Neural cell (in vitro differentiated cells): ENCODE measurements at regions not wholly inside any gene's neighbourhood (a gene's known extent, or its start where the extent isn't known, plus 50 kb on each side); places are given as distances from the start of the nearest gene placed in this dataset.

Source experiments
- H2AFZ ChIP-seq: fragments of 200-600, 300-800 bp; sonication (generic), shearing (Covaris generic); 2 replicates; pipeline ENCODE4 v1.6.0; 2014; ENCODE audit warnings: low read depth, mild to moderate bottlenecking, antibody characterized with exemption, low read length, moderate library complexity
- H3F3A ChIP-seq: fragments of 200-600 bp; shearing (Covaris generic); 2 replicates; pipeline ENCODE4 v1.6.1; 2016; ENCODE audit warnings: mild to moderate bottlenecking, moderate library complexity, mixed read lengths, antibody characterized with exemption, low read length; ENCODE audit not compliant: insufficient read depth, poor library complexity, severe bottlenecking
- H3K27ac ChIP-seq: fragments of 200-600, 300-800 bp; sonication (generic), shearing (Covaris generic); 2 replicates; pipeline ENCODE4 v1.5.1; 2014; ENCODE audit warnings: mild to moderate bottlenecking, low read length, moderate library complexity
- H3K27me3 ChIP-seq: fragments of 300-800, 200-600 bp; sonication (generic), shearing (Covaris generic); 2 replicates; pipeline ENCODE4 v1.6.0; 2014; ENCODE audit warnings: mild to moderate bottlenecking, low read depth, low read length, moderate library complexity; ENCODE audit not compliant: insufficient read depth
- H3K36me3 ChIP-seq: fragments of 300-800, 200-600 bp; sonication (generic), shearing (Covaris generic); 2 replicates; pipeline ENCODE4 v1.5.1; 2014; ENCODE audit warnings: mild to moderate bottlenecking, antibody characterized with exemption, low read length, moderate library complexity; ENCODE audit not compliant: insufficient read depth
- H3K4me2 ChIP-seq: fragments of 300-800, 200-600 bp; sonication (generic), shearing (Covaris generic); 2 replicates; pipeline ENCODE4 v1.6.0; 2014; ENCODE audit warnings: mild to moderate bottlenecking, low read length
- H3K4me3 ChIP-seq: fragments of 300-800, 200-600 bp; sonication (generic), shearing (Covaris generic); 2 replicates; pipeline ENCODE4 v1.5.1; 2014; ENCODE audit warnings: mild to moderate bottlenecking, low read length, moderate library complexity
- H3K79me2 ChIP-seq: fragments of 200-600 bp; shearing (Covaris generic); replicated peaks from 2 replicates; pipeline ENCODE4 v1.6.0; 2014; ENCODE audit warnings: mild to moderate bottlenecking, low read length, moderate library complexity; ENCODE audit not compliant: insufficient read depth
- H3K9ac ChIP-seq: fragments of 300-800, 200-600 bp; sonication (generic), shearing (Covaris generic); 2 replicates; pipeline ENCODE4 v1.6.1; 2016; ENCODE audit warnings: mild to moderate bottlenecking, low read length, mixed read lengths
- H3K9me2 ChIP-seq: fragments of 200-600 bp; shearing (Covaris generic); 2 replicates; pipeline ENCODE4 v1.6.1; 2016; ENCODE audit warnings: mild to moderate bottlenecking, low read length, mixed read lengths; ENCODE audit not compliant: insufficient read depth
- H3K9me3 ChIP-seq: fragments of 200-600, 300-800 bp; sonication (generic), shearing (Covaris generic); 2 replicates; pipeline ENCODE4 v1.6.1; 2016; ENCODE audit warnings: mild to moderate bottlenecking, mixed run types, low read length, moderate library complexity, mixed read lengths
- H4K20me1 ChIP-seq: fragments of 200-600 bp; shearing (Covaris generic); 2 replicates; pipeline ENCODE4 v1.6.1; 2016; ENCODE audit warnings: mild to moderate bottlenecking, mixed run types; ENCODE audit not compliant: insufficient read depth
- EP300 ChIP-seq: fragments of 450-650 bp; conservative IDR thresholded peaks from 2 replicates; pipeline ENCODE4 v1.6.1; 2014; ENCODE audit warnings: antibody characterized with exemption, mild to moderate bottlenecking, moderate library complexity; ENCODE audit not compliant: poor library complexity, severe bottlenecking
- EZH2 ChIP-seq: fragments of 200-600, 300-800 bp; shearing (Covaris generic), sonication (generic); IDR thresholded peaks from 2 replicates; pipeline ENCODE4 v1.6.1; 2014; ENCODE audit warnings: antibody characterized with exemption, low read length, borderline replicate concordance, mild to moderate bottlenecking; ENCODE audit not compliant: insufficient read depth, poor library complexity, severe bottlenecking
- MXI1 ChIP-seq: fragments of 450-650 bp; conservative IDR thresholded peaks from 2 replicates; pipeline ENCODE4 v1.6.1; 2014; ENCODE audit warnings: antibody characterized with exemption, mild to moderate bottlenecking; ENCODE audit not compliant: poor library complexity, severe bottlenecking
- POLR2AphosphoS5 ChIP-seq: IDR thresholded peaks from 2 replicates; pipeline ENCODE4 v1.6.1; 2012
- RAD21 ChIP-seq: fragments of 450-650 bp; conservative IDR thresholded peaks from 2 replicates; pipeline ENCODE4 v1.6.1; 2014; ENCODE audit warnings: antibody characterized with exemption, mild to moderate bottlenecking, moderate library complexity
- REST ChIP-seq: IDR thresholded peaks from 2 replicates; pipeline ENCODE4 v1.6.1; 2012; ENCODE audit warnings: borderline replicate concordance
- SMC3 ChIP-seq: fragments of 450-650 bp; conservative IDR thresholded peaks from 2 replicates; pipeline ENCODE4 v1.6.1; 2014; ENCODE audit warnings: antibody characterized with exemption, mild to moderate bottlenecking, moderate library complexity; ENCODE audit not compliant: poor library complexity
- TAF1 ChIP-seq: IDR thresholded peaks from 2 replicates; pipeline ENCODE4 v1.6.1; 2012; ENCODE audit warnings: low read depth
- TF ChIP-seq, protein P1 (sequence below): fragments of 450-650 bp; IDR thresholded peaks from 2 replicates; pipeline ENCODE4 v1.5.1; 2014; ENCODE audit warnings: antibody characterized with exemption, mild to moderate bottlenecking, moderate library complexity; ENCODE audit not compliant: poor library complexity, severe bottlenecking

DNA sequence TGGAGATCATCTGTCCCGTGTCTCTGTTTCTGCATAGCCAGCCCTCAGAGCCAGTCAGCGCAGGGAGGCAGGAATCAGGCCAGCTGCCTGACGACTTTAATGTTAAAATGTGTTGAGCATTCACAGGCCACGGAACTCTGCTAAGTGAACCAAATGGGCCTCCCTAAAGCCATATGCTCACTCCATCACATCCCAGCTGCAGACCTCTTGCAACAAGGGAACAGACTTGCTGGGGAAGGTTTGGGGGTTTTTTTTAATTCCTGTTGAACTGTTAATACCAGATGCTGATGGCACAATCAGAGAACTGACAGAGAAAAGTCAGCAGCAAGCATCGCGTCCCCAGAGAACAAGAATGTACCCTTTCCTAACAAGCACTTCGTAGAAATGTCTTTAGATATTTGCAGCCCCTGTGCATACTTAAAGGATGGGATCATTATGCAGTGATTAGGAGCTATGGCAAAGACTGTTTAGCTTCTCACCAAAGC is 900.4 kb upstream of the AUTS2 start:
- no peaks in the 10 kb centered on the region for H3K27me3 ChIP-seq
- H3K4me3 ChIP-seq = no peak overlapping the region
- no peak overlapping the region for H3K9ac ChIP-seq
- no peaks in the 10 kb centered on the region for H3K9me3 ChIP-seq
- no peak overlapping the region for H2AFZ ChIP-seq
- H3K9me2 ChIP-seq = no peaks in the 10 kb centered on the region
- H3K4me2 ChIP-seq = no peak overlapping the region
- H3F3A ChIP-seq = no peaks in the 10 kb centered on the region
- H3K36me3 ChIP-seq = no peaks in the 10 kb centered on the region
- no peaks in the 10 kb centered on the region for H4K20me1 ChIP-seq
- H3K79me2 ChIP-seq = no peaks in the 10 kb centered on the region
- H3K27ac ChIP-seq = no peak overlapping the region
- TF ChIP-seq SMC3 (no peak), TAF1 (no peak), REST (no peak), MXI1 (no peak), EZH2 (no peak), RAD21 (no peak), EP300 (no peak), POLR2AphosphoS5 (no peak)
- TF ChIP-seq, protein P1, sequence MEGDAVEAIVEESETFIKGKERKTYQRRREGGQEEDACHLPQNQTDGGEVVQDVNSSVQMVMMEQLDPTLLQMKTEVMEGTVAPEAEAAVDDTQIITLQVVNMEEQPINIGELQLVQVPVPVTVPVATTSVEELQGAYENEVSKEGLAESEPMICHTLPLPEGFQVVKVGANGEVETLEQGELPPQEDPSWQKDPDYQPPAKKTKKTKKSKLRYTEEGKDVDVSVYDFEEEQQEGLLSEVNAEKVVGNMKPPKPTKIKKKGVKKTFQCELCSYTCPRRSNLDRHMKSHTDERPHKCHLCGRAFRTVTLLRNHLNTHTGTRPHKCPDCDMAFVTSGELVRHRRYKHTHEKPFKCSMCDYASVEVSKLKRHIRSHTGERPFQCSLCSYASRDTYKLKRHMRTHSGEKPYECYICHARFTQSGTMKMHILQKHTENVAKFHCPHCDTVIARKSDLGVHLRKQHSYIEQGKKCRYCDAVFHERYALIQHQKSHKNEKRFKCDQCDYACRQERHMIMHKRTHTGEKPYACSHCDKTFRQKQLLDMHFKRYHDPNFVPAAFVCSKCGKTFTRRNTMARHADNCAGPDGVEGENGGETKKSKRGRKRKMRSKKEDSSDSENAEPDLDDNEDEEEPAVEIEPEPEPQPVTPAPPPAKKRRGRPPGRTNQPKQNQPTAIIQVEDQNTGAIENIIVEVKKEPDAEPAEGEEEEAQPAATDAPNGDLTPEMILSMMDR = no peak

DNA sequence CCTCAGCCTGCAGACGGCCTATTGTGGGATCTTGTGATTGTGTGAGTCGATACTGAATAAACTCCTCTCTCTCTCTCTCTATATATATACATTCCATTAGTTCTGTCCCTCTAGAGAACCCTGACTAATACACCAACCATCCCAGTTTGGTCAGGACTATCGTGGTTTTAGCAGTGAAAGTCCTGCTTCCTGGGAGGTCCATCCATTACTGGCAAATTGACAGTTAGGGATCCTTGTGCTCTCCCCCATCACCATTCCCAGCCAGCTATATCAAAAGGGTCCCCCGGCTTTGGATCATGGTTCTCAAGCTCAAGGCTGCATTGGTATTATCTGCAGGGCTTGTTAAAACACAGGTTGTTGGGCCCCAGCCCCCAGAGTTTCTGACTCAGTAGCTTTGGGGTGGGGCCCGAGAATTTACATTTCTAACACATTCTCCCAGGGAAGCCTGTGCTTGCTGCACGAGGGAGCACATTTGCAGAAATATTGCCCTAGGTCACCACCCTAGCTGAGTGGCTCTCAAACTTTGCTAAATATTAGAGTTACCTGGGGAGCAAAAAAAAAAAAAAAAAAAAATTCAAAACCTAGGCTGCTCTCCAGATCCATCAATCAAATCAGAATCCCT is 899.1 kb upstream of the AUTS2 start:
- Histone ChIP-seq H3K4me2 (no peak overlapping the region), H3K79me2 (no peaks in the 10 kb centered on the region), H3K9me2 (no peaks in the 10 kb centered on the region), H3K36me3 (no peaks in the 10 kb centered on the region), H3K9me3 (no peaks in the 10 kb centered on the region), H3K27ac (no peak overlapping the region), H4K20me1 (no peaks in the 10 kb centered on the region), H3K9ac (no peak overlapping the region), H3K4me3 (no peak overlapping the region), H3K27me3 (no peaks in the 10 kb centered on the region), H2AFZ (no peak overlapping the region), H3F3A (no peaks in the 10 kb centered on the region)
- TF ChIP-seq MXI1 (no peak), SMC3 (no peak), RAD21 (no peak), REST (no peak), POLR2AphosphoS5 (no peak), TAF1 (no peak), EP300 (no peak), EZH2 (no peak)
- TF ChIP-seq, protein P1 = no peak
